Testis (tissue), 2 donors: ENCODE measurements at regions not wholly inside any gene's neighbourhood (a gene's known extent, or its start where the extent isn't known, plus 50 kb on each side); places are given as distances from the start of the nearest gene placed in this dataset.

Experiments used
- POLR2A ChIP-seq: fragments of 450-650 bp; IDR thresholded peaks from one replicate; pipeline ENCODE4 v1.6.1; 2017; ENCODE audit warnings: antibody characterized with exemption, mild to moderate bottlenecking, moderate library complexity
- TF ChIP-seq, protein P1 (sequence below), 3 experiments: fragments of 450-650 bp in 2 of 3; fragments of 200-600 bp in 1 of 3; sonication (generic) in 1 of 3; IDR thresholded peaks; one replicate each; pipeline ENCODE4 v1.5.1; 2016 to 2019; ENCODE audit warnings: antibody characterized with exemption in 3 of 3, mild to moderate bottlenecking in 2 of 3, moderate library complexity in 1 of 3

DNA sequence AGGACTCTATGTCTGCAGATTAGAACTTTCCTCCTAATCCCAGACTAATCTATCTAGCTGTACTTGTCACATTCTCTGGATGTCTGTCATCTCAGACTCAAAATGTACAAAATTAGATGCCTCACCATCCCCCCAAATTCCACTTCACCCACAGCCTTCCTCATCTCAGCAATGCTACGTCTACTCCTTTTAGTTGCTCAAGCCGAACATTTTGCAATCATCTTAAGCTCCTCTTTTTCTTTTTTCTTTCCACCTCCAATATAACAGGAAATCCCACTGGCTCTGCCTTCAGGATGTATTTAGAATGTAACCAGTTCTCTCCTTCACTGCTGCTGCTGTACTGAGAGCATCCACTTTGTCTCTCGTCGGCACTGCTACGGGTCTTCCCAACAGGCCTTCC is 1091.8 kb downstream of the TBC1D22A start:
- TF ChIP-seq POLR2A: no peak
- TF ChIP-seq, protein P1, sequence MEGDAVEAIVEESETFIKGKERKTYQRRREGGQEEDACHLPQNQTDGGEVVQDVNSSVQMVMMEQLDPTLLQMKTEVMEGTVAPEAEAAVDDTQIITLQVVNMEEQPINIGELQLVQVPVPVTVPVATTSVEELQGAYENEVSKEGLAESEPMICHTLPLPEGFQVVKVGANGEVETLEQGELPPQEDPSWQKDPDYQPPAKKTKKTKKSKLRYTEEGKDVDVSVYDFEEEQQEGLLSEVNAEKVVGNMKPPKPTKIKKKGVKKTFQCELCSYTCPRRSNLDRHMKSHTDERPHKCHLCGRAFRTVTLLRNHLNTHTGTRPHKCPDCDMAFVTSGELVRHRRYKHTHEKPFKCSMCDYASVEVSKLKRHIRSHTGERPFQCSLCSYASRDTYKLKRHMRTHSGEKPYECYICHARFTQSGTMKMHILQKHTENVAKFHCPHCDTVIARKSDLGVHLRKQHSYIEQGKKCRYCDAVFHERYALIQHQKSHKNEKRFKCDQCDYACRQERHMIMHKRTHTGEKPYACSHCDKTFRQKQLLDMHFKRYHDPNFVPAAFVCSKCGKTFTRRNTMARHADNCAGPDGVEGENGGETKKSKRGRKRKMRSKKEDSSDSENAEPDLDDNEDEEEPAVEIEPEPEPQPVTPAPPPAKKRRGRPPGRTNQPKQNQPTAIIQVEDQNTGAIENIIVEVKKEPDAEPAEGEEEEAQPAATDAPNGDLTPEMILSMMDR (IDR thresholded peaks at IDR 0.05): no peak
